Thymus (tissue), 11 donors: ENCODE measurements at regions not wholly inside any gene's neighbourhood (a gene's known extent, or its start where the extent isn't known, plus 50 kb on each side); places are given as distances from the start of the nearest gene placed in this dataset.
A peak's percentile ranks its signal among the peaks of the same experiment; 100 is the strongest.

ENCODE experiments used
- DNase-seq, 9 donors: peaks; one replicate each; pipeline ENCODE4 v3.0.0-alpha.2; 2013; ENCODE audit warnings: low spot score in 9 of 9, low read depth in 6 of 9, missing footprints in 1 of 9
- H3K27ac ChIP-seq, 2 donors: one replicate each; pipeline ENCODE4 v1.5.1; 2013; ENCODE audit warnings: control low read depth in 1 of 2, low read depth in 1 of 2, low read length in 1 of 2, mild to moderate bottlenecking in 1 of 2, moderate library complexity in 1 of 2
- H3K27me3 ChIP-seq, 2 donors: one replicate each; pipeline ENCODE4 v1.5.1; 2013; ENCODE audit warnings: low read length in 1 of 2; ENCODE audit not compliant: control insufficient read depth in 2 of 2, insufficient read depth in 1 of 2
- H3K36me3 ChIP-seq, 2 donors: one replicate each; pipeline ENCODE4 v1.5.1; 2013; ENCODE audit warnings: low read length in 1 of 2, mild to moderate bottlenecking in 1 of 2, moderate library complexity in 1 of 2; ENCODE audit not compliant: control insufficient read depth in 2 of 2, insufficient read depth in 2 of 2
- H3K4me1 ChIP-seq, 2 donors: one replicate each; pipeline ENCODE4 v1.5.1; 2013; ENCODE audit warnings: low read length in 2 of 2; ENCODE audit not compliant: control insufficient read depth in 2 of 2, insufficient read depth in 2 of 2
- H3K4me3 ChIP-seq, 2 donors: one replicate each; pipeline ENCODE4 v1.5.1; 2013; ENCODE audit warnings: low read length in 2 of 2, control low read depth in 1 of 2, mild to moderate bottlenecking in 1 of 2
- H3K9me3 ChIP-seq, 2 donors: one replicate each; pipeline ENCODE4 v1.5.1; 2013; ENCODE audit warnings: low read length in 1 of 2, mild to moderate bottlenecking in 1 of 2; ENCODE audit not compliant: control insufficient read depth in 2 of 2, insufficient read depth in 1 of 2
- WGBS: extraction: QIAGEN DNeasy Blood & Tissue Kit; methylation state at CpG from one replicate; pipeline ENCODE4 v1.1.7; 2013; 5-methylcytosine and 5-hydroxymethylcytosine counted together
- donor health status: healthy.

GRCh38 chr19:28718909-28719308 lies 494.0 kb downstream of the UQCRFS1 start:
- no peaks in the 10 kb centered on the region for H3K36me3 ChIP-seq
- no peak overlapping the region for H3K4me3 ChIP-seq
- no peaks in the 10 kb centered on the region for H3K4me1 ChIP-seq
- H3K27me3 ChIP-seq, result no peaks in the 10 kb centered on the region
- WGBS, result 96% methylated on average over 3 of the region's 3 CpGs
- H3K9me3 ChIP-seq, result no peaks in the 10 kb centered on the region
- no peak for DNase-seq
- no peak overlapping the region for H3K27ac ChIP-seq

GRCh38 chr19:28715157-28715556 lies 497.8 kb downstream of the UQCRFS1 start:
- 97% methylated on average over 3 of the region's 3 CpGs for WGBS
- H3K4me1 ChIP-seq, result no peaks in the 10 kb centered on the region
- H3K9me3 ChIP-seq, result no peaks in the 10 kb centered on the region
- no peak for DNase-seq
- H3K27me3 ChIP-seq, result no peaks in the 10 kb centered on the region
- no peaks in the 10 kb centered on the region for H3K36me3 ChIP-seq
- no peak overlapping the region for H3K4me3 ChIP-seq
- H3K27ac ChIP-seq, result no peak overlapping the region

DNA sequence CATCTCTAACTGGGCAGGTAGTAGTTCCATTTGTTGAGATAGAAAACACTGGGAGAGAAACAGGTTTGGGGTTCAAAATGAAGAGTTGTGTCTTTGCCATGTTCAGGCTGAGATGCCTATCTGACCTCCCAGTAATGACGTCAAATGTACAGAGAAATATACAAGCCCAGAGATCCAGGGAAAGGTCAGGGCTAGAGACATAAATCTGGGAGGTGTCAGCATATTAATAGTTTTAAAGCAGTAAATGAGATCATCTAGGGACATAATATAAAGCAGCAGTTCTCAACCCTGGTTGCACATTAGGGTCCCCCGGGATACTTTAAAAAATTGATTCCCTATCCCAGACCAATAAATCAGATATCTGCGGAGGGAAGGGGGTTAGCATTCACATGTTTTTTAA lies 501.5 kb downstream of the UQCRFS1 start:
- H3K4me3 ChIP-seq, result no peak overlapping the region
- H3K27me3 ChIP-seq, result no peaks in the 10 kb centered on the region
- WGBS, result 91% methylated on average over 3 of the region's 3 CpGs
- no peaks in the 10 kb centered on the region for H3K36me3 ChIP-seq
- peaks cover 2 to 4% of the 10 kb centered on the region in 2 donors for H3K4me1 ChIP-seq
- H3K9me3 ChIP-seq, result no peaks in the 10 kb centered on the region
- H3K27ac ChIP-seq, result no peak overlapping the region
- no peak for DNase-seq

DNA sequence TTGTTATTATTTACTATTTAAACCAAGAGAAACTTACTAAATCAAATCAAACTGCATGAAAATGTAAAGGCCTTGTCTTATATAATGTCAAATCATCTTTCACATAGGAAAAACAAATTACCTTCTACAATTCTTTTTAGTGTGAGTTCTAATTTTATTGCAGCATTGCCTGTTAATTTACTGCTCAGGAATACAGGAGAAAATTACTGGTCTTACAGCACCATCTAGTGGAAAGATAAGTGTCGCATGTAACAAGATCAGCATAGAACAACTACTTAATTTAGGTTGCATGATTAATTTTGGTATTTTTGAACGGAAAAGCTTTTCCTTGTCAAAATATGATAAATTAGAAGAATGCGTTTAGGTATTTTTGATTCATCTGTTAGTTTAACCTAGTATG lies 502.7 kb downstream of the UQCRFS1 start:
- Histone ChIP-seq H3K4me3 (no peak overlapping the region), H3K9me3 (no peaks in the 10 kb centered on the region), H3K27ac (no peak overlapping the region), H3K4me1 (peaks cover 2 to 4% of the 10 kb centered on the region in 2 donors), H3K27me3 (no peaks in the 10 kb centered on the region), H3K36me3 (no peaks in the 10 kb centered on the region)
- 4% methylated on average over 3 of the region's 3 CpGs for WGBS
- peak; percentile 23 to 85 (median 73) for DNase-seq

- WGBS, result 94% methylated on average over 2 of the region's 2 CpGs
- H3K27ac ChIP-seq, result no peak overlapping the region
Observed at GRCh38 chr19:28706693-28707092, 506.3 kb downstream of the UQCRFS1 start.

DNA sequence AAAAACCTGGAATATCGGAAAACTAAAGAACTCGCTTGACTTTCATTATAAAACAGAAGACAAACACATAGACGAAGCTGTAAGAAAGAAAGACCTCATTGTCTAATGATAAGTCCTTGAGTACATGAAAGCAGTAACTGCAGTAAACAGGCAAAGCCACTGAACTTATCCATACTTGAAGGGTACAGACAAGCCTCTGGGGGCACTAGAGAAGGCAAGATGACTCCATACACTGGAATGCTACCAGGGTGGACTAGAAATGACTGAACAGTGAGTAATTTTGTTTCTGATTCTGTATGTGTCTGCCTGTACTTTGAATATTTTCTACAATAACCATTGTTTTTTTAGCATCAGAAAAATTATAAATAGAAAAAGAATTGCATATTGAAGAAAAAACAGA lies 507.9 kb downstream of the UQCRFS1 start:
- H3K27me3 ChIP-seq, result no peaks in the 10 kb centered on the region
- peaks cover 2 to 4% of the 10 kb centered on the region in 2 donors for H3K4me1 ChIP-seq
- 95% methylated on average over 3 of the region's 3 CpGs for WGBS
- no peaks in the 10 kb centered on the region for H3K36me3 ChIP-seq
- no peaks in the 10 kb centered on the region for H3K9me3 ChIP-seq
- no peak overlapping the region for H3K4me3 ChIP-seq
- DNase-seq, result peak in 1 of 9 donors; percentile 18
- no peak overlapping the region for H3K27ac ChIP-seq

More at GRCh38 chr19:28706693-28707092, 506.3 kb downstream of the UQCRFS1 start:
- peaks cover 2 to 4% of the 10 kb centered on the region in 2 donors for H3K4me1 ChIP-seq
- H3K36me3 ChIP-seq, result no peaks in the 10 kb centered on the region
- no peak overlapping the region for H3K4me3 ChIP-seq
- no peaks in the 10 kb centered on the region for H3K9me3 ChIP-seq
- DNase-seq, result no peak
- H3K27me3 ChIP-seq, result no peaks in the 10 kb centered on the region

- Histone ChIP-seq H3K4me3 (no peak overlapping the region), H3K27ac (no peak overlapping the region), H3K9me3 (no peaks in the 10 kb centered on the region), H3K36me3 (no peaks in the 10 kb centered on the region), H3K27me3 (no peaks in the 10 kb centered on the region), H3K4me1 (peaks cover 2 to 4% of the 10 kb centered on the region in 2 donors)
- no peak for DNase-seq
Observed at GRCh38 chr19:28703400-28703956, 509.5 kb downstream of the UQCRFS1 start.

- H3K27ac ChIP-seq, result no peak overlapping the region
- DNase-seq, result no peak
- H3K36me3 ChIP-seq, result no peaks in the 10 kb centered on the region
- no peaks in the 10 kb centered on the region for H3K27me3 ChIP-seq
- H3K9me3 ChIP-seq, result no peaks in the 10 kb centered on the region
- H3K4me3 ChIP-seq, result no peak overlapping the region
- 91% methylated on average over 1 of the region's 1 CpG for WGBS
- no peaks in the 10 kb centered on the region for H3K4me1 ChIP-seq
Observed at GRCh38 chr19:28701491-28701890, 511.5 kb downstream of the UQCRFS1 start.

GRCh38 chr19:28700176-28700575 lies 512.8 kb downstream of the UQCRFS1 start:
- Histone ChIP-seq H3K27ac (no peak overlapping the region), H3K27me3 (no peaks in the 10 kb centered on the region), H3K9me3 (no peaks in the 10 kb centered on the region), H3K4me1 (no peaks in the 10 kb centered on the region), H3K36me3 (no peaks in the 10 kb centered on the region), H3K4me3 (no peak overlapping the region)
- 90% methylated on average over 4 of the region's 4 CpGs for WGBS
- no peak for DNase-seq

DNA sequence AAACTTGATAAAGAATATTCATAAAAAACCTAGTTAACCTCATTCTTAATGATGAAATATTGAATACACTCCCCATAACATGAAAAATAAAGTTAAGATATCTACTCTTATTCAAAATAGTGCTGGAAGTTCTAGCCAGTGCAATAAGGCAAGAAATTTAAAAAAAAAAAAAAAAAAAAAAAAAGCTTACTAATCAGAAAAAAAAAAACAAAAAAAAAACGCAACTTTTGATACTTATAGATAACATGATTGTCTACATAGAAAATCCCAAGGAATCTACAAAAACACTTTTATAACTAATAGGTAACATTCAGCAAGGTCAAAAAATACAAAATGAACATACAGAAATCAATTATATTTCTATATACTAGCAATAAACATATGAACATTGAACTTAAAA lies 515.6 kb downstream of the UQCRFS1 start:
- WGBS, result 100% methylated on average over 1 of the region's 1 CpG

More for the DNA sequence above, 515.6 kb downstream of the UQCRFS1 start:
- no peak overlapping the region for H3K4me3 ChIP-seq
- H3K27me3 ChIP-seq, result no peaks in the 10 kb centered on the region
- H3K27ac ChIP-seq, result no peak overlapping the region
- H3K4me1 ChIP-seq, result no peaks in the 10 kb centered on the region
- no peak for DNase-seq
- no peaks in the 10 kb centered on the region for H3K9me3 ChIP-seq
- H3K36me3 ChIP-seq, result no peaks in the 10 kb centered on the region
